ENCODE measurements at regions not wholly inside any gene's neighbourhood (a gene's known extent, or its start where the extent isn't known, plus 50 kb on each side); places are given as distances from the start of the nearest gene placed in this dataset.

DNA sequence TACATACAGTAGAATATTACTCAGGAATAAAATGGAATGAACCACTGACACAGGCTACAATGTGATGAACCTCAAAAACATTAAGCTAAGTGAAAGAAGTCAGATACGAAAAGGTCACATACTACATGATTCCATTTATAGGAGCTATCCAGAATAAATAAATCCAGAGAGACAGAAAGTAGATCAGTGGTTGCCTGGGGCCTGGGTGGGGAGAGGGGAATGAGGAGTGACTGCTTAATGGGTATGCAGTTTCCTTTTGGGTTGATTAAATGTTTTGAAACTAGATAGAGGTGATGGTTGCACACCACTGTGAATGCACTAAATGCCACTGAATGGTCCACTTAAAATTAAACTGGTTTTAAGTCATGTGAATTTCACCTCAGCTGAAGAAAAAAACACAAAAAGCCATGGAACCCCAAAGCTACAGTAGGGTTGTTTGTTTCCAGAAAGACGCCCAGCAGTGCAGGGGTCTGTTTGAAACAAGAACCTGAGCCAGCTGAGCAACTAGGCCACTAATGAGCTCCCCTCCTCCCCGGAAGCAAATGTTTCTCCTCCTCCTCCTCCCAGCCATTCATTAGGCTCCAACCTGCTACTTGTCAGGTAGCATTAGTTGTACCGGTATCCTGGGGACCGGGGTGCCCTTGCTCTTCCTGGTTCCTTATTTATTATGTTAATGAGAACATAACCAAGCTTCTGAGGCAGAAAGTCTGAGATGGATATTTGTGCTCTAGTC, 168.4 kb downstream of the EVX1 start:
- TF ChIP-seq, protein P1, sequence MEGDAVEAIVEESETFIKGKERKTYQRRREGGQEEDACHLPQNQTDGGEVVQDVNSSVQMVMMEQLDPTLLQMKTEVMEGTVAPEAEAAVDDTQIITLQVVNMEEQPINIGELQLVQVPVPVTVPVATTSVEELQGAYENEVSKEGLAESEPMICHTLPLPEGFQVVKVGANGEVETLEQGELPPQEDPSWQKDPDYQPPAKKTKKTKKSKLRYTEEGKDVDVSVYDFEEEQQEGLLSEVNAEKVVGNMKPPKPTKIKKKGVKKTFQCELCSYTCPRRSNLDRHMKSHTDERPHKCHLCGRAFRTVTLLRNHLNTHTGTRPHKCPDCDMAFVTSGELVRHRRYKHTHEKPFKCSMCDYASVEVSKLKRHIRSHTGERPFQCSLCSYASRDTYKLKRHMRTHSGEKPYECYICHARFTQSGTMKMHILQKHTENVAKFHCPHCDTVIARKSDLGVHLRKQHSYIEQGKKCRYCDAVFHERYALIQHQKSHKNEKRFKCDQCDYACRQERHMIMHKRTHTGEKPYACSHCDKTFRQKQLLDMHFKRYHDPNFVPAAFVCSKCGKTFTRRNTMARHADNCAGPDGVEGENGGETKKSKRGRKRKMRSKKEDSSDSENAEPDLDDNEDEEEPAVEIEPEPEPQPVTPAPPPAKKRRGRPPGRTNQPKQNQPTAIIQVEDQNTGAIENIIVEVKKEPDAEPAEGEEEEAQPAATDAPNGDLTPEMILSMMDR (IDR thresholded peaks at IDR 0.05): no peak
- no peak for TF ChIP-seq EZH2 (IDR thresholded peaks at IDR 0.05)
- TF ChIP-seq EZH2phosphoT487 (IDR thresholded peaks at IDR 0.05): no peak
- H4K20me1 ChIP-seq (ENCODE audit: low read depth): no peaks in the 10 kb centered on the region
- no peak overlapping the region for H3K4me3 ChIP-seq
- Mint-ChIP-seq H3K4me1 (peaks cover 4% of the 10 kb centered on the region), H3K27me3 (ENCODE audit: insufficient read depth, low read depth) (peaks cover 4% of the 10 kb centered on the region), H3K4me3 (no peak overlapping the region), H3K36me3 (no peaks in the 10 kb centered on the region), H3K9me3 (no peaks in the 10 kb centered on the region), H3K27ac (no peak overlapping the region)
- H3K9ac ChIP-seq: no peak overlapping the region
- H3K4me1 ChIP-seq: peaks cover 9% of the 10 kb centered on the region
- no peak for DNase-seq (ENCODE audit: low spot score)
- no peaks in the 10 kb centered on the region for H3K79me2 ChIP-seq (ENCODE audit: low read depth)
- no peak overlapping the region for H3K4me2 ChIP-seq
- no peak overlapping the region for H2AFZ ChIP-seq (replicated peaks)
- H3F3A ChIP-seq (ENCODE audit: low read depth): no peaks in the 10 kb centered on the region
- no peaks in the 10 kb centered on the region for H3K9me3 ChIP-seq (ENCODE audit: low read depth)
- H3K27me3 ChIP-seq: no peaks in the 10 kb centered on the region
- H3K27ac ChIP-seq: no peak overlapping the region
- H3K36me3 ChIP-seq: no peaks in the 10 kb centered on the region

DNA sequence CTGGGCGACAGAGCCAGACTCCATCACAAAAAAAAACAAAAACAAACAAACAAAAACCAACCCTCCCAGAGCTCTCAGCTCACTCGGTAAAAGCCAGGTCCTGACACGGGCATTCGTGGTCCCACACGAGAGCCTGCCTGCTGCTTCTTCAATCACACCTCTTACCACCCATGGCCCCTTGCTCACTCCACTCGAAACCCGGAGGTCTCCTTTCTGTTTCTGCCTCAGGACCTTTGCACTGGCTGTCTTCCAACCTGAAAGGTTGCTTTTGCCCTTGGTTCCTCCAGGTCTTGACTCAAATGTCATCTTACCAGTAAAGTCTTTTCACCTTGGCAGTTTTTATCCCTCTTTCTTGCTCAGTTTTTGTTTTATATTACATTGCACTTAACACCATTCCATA, 169.6 kb downstream of the EVX1 start:
- no peaks in the 10 kb centered on the region for H3F3A ChIP-seq (ENCODE audit: low read depth)
- no peak overlapping the region for H3K27ac Mint-ChIP-seq
- H3K27me3 Mint-ChIP-seq (ENCODE audit: insufficient read depth, low read depth): no peaks in the 10 kb centered on the region
- H3K4me1 Mint-ChIP-seq: peaks cover 4% of the 10 kb centered on the region
- H3K27ac ChIP-seq: no peak overlapping the region
- no peak for DNase-seq (ENCODE audit: low spot score)
- H2AFZ ChIP-seq (replicated peaks): no peak overlapping the region
- H3K9me3 Mint-ChIP-seq: no peaks in the 10 kb centered on the region
- peaks cover 9% of the 10 kb centered on the region for H3K4me1 ChIP-seq
- H3K4me2 ChIP-seq: no peak overlapping the region
- no peaks in the 10 kb centered on the region for H3K36me3 Mint-ChIP-seq
- H3K9ac ChIP-seq: no peak overlapping the region
- H3K9me3 ChIP-seq (ENCODE audit: low read depth): no peaks in the 10 kb centered on the region
- no peaks in the 10 kb centered on the region for H3K36me3 ChIP-seq
- H3K79me2 ChIP-seq (ENCODE audit: low read depth): no peaks in the 10 kb centered on the region
- H3K4me3 Mint-ChIP-seq: no peak overlapping the region
- H3K27me3 ChIP-seq: no peaks in the 10 kb centered on the region
- no peak for TF ChIP-seq EZH2 (IDR thresholded peaks at IDR 0.05)
- TF ChIP-seq EZH2phosphoT487 (IDR thresholded peaks at IDR 0.05): no peak
- TF ChIP-seq, protein P1 (IDR thresholded peaks at IDR 0.05): no peak
- H3K4me3 ChIP-seq: no peak overlapping the region
- no peaks in the 10 kb centered on the region for H4K20me1 ChIP-seq (ENCODE audit: low read depth)

DNA sequence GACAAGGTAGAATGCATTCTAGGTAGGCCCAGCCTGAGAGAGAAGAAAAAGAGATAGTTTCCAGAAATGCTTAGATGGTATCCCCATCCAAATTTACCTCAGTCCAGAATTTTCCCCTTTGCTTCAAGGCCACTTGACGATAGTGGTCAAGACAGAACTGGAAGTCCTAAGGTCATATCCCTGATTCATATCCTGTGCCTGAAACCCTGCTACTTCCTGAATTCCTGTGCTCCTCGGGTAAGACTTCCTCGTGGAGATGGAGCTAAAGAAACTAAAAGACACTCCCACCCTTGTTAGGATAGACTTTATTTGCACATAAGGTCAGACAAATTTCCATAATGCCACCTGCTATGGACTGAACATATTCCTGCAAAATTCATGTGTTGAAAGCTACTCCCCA, 175.9 kb downstream of the EVX1 start:
- no peak overlapping the region for H3K9ac ChIP-seq
- H3K36me3 Mint-ChIP-seq: no peaks in the 10 kb centered on the region
- H3K79me2 ChIP-seq (ENCODE audit: low read depth): no peaks in the 10 kb centered on the region
- peaks cover 4% of the 10 kb centered on the region for H3K4me1 Mint-ChIP-seq
- TF ChIP-seq, protein P1 (IDR thresholded peaks at IDR 0.05): no peak
- TF ChIP-seq EZH2 (IDR thresholded peaks at IDR 0.05) (no peak), EZH2phosphoT487 (IDR thresholded peaks at IDR 0.05) (no peak)
- no peak overlapping the region for H3K27ac Mint-ChIP-seq
- H3F3A ChIP-seq (ENCODE audit: low read depth): no peaks in the 10 kb centered on the region
- no peaks in the 10 kb centered on the region for H4K20me1 ChIP-seq (ENCODE audit: low read depth)
- no peak overlapping the region for H3K4me2 ChIP-seq
- no peaks in the 10 kb centered on the region for H3K4me1 ChIP-seq
- H3K4me3 ChIP-seq: no peak overlapping the region
- H3K9me3 ChIP-seq (ENCODE audit: low read depth): no peaks in the 10 kb centered on the region
- no peak for DNase-seq (ENCODE audit: low spot score)
- H3K4me3 Mint-ChIP-seq: no peak overlapping the region
- H3K27me3 ChIP-seq: no peaks in the 10 kb centered on the region
- H3K27ac ChIP-seq: no peak overlapping the region
- no peaks in the 10 kb centered on the region for H3K36me3 ChIP-seq
- H3K9me3 Mint-ChIP-seq: no peaks in the 10 kb centered on the region
- peaks cover 9% of the 10 kb centered on the region for H3K27me3 Mint-ChIP-seq (ENCODE audit: insufficient read depth, low read depth)
- no peak overlapping the region for H2AFZ ChIP-seq (replicated peaks)

Measured in neural progenitor cell (in vitro differentiated cells).